AG04449 (cell line): ENCODE measurements at regions not wholly inside any gene's neighbourhood (a gene's known extent, or its start where the extent isn't known, plus 50 kb on each side); places are given as distances from the start of the nearest gene placed in this dataset.

Source experiments
- CTCF ChIA-PET: fragments of 350-600 bp; formaldehyde crosslinking; extraction: SDS; loops from one replicate; lab custom pipeline; 2021; ENCODE audit warnings: antibody characterized with exemption; lab: Yijun Ruan, JAX
- POLR2A ChIA-PET: fragments of 400-600, 350-600 bp; formaldehyde crosslinking; extraction: SDS; loops from one replicate; lab custom pipeline; 2020; ENCODE audit warnings: antibody characterized with exemption, inconsistent platforms; lab: Yijun Ruan, JAX
- DNase-seq: peaks from one replicate; pipeline ENCODE4 v3.0.0-alpha.2; 2010; ENCODE audit warnings: low read depth, low spot score
- H3K4me3 ChIP-seq: 2 replicates; pipeline ENCODE4 v1.5.1; 2011; ENCODE audit warnings: low read depth, mild to moderate bottlenecking, control low read depth, low read length
- TF ChIP-seq, protein P1 (sequence below): IDR thresholded peaks from one replicate; pipeline ENCODE4 v1.5.1; 2011; ENCODE audit warnings: mild to moderate bottlenecking, moderate library complexity, low read length, control low read depth, inconsistent platforms; ENCODE audit not compliant: insufficient read depth; ENCODE audit errors: missing control alignments

DNA sequence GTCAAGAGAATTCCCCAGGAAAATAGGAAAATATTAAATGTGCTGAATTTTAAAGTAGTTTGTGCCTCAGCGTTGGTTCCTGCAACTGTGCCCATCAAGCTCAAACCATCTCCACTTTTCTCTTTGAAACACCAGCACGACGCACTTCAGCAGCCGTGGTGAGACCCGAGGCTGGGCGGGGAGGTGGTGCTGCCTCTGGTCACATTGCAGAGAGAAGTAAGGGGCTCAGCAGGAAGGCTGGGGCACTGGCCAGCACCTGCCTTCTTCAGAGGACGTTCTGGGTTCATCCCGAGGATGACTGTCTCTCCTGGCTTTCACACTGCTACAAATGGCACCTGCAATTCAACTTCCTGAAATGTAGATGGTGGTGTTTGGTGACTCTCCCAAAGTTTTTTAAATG, 323.7 kb upstream of the SALL3 start:
- ChIA-PET POLR2A (no interaction called here), CTCF (no interaction called here)
- TF ChIP-seq, protein P1, sequence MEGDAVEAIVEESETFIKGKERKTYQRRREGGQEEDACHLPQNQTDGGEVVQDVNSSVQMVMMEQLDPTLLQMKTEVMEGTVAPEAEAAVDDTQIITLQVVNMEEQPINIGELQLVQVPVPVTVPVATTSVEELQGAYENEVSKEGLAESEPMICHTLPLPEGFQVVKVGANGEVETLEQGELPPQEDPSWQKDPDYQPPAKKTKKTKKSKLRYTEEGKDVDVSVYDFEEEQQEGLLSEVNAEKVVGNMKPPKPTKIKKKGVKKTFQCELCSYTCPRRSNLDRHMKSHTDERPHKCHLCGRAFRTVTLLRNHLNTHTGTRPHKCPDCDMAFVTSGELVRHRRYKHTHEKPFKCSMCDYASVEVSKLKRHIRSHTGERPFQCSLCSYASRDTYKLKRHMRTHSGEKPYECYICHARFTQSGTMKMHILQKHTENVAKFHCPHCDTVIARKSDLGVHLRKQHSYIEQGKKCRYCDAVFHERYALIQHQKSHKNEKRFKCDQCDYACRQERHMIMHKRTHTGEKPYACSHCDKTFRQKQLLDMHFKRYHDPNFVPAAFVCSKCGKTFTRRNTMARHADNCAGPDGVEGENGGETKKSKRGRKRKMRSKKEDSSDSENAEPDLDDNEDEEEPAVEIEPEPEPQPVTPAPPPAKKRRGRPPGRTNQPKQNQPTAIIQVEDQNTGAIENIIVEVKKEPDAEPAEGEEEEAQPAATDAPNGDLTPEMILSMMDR, result no peak
- DNase-seq, result no peak
- H3K4me3 ChIP-seq, result no peak overlapping the region

DNA sequence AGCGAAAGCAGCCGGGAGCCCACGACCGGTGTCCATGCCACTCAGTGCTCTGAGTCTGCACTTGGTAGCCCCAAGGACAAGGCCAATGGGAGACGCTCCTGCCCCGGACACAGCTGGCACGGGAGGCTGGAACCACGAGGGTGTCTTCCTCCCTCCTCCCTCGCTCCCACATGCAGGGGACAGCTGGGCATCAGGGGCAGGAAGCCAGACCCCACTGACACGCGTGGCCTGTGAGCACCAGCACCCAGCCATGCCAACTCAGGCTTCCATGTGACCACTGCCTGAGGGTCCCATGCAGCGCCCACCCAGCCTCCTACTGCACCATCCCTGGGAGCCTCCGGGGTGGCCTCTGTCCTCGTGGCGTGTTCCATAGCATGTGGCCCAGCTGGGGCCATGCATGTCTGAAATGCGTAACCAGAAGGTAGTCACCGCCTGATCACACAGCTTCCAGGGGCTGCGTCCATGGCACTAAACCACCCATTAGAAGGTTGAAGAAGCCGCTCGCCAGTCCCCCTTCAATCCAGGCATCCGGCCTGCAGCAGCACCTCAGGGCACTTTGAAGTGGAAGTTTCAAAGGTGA, 323.2 kb upstream of the SALL3 start:
- DNase-seq, result no peak
- CTCF ChIA-PET, result no interaction called here

DNA sequence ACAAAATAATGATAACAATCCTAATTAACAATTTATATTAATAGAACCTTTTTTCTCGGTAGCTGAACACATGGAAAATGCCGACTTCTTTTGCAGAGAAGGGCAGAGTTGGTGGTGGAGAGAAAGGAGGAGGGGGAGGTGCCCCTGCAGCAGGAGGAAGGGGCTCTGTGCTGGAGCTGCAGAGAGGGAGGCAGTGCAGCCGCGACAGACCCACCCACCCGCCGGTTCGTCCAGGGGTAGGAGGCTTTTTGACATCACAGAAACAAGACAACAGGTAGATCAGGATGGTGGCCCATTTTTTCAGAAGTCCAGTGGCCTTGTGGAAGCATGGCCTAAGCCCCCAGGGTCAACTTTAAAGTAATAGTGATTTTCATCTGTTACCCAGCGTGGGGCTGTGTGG, 321.1 kb upstream of the SALL3 start:
- no peak overlapping the region for H3K4me3 ChIP-seq
- POLR2A ChIA-PET, result no interaction called here
- DNase-seq, result no peak
- TF ChIP-seq, protein P1, result no peak
- CTCF ChIA-PET, result no interaction called here

More for the DNA sequence above, 323.2 kb upstream of the SALL3 start:
- H3K4me3 ChIP-seq, result no peak overlapping the region
- TF ChIP-seq, protein P1, result no peak
- POLR2A ChIA-PET, result no interaction called here

DNA sequence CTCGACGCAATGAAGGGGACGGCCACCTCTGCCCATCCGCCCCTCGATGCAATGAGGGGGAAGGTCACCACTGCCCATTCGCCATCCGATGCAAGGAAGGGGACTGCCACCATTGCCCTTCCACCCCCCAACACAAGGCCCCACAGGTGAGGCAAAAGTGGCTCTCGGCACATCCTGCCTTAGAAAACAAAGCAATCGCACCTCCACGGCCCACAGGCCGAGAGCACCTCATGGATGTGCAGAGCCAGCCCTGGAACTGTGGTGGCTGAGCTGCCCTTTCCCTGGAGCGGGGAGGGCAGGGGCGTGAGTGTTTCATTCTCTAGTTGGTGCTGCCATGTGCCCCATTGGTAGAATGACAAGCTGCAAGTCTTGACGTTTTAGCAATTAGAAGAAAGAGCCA, 320.6 kb upstream of the SALL3 start:
- ChIA-PET POLR2A (no interaction called here), CTCF (no interaction called here)
- TF ChIP-seq, protein P1, result no peak
- no peak for DNase-seq
- no peak overlapping the region for H3K4me3 ChIP-seq

DNA sequence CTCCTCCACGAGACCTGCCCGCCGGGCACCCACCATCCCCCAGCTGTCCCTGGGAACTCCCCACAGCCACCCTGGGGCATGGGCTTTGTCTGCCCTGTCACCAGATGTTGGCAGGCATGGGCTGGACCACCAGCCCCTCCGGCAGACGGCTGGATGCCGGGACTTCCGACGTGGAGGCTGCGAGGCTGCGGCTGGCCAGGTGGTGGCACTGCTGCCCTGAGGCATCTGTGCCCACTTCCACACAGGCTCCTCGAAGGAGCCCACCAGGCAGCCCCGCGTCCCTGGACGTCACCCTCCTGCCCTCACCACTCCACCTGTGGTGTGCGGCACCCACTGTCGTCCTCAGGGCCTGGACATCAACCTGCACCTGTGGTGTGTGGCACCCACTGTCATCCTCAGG, 319.9 kb upstream of the SALL3 start:
- CTCF ChIA-PET, result no interaction called here
- TF ChIP-seq, protein P1, result no peak
- POLR2A ChIA-PET, result no interaction called here
- no peak overlapping the region for H3K4me3 ChIP-seq
- DNase-seq, result no peak

DNA sequence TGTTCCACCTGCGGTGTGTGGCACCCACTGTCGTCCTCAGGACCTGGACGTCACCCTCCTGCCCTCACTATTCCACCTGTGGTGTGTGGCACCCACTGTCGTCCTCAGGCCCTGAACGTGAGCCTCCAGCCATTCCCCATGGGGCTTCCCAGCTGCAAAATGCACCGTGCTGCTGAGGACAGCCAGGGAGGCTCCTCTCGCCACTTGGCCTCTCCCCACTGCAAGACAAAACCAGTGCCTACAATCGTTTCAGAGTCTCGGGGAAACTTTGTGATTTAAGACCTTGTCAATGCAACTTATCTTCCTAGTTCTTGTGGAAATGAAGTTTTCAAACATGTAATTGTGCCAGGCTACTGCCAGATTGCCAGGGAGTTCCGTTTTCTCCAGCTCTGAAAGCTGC, 319.3 kb upstream of the SALL3 start:
- TF ChIP-seq, protein P1, result no peak
- CTCF ChIA-PET, result no interaction called here

More for the DNA sequence above, 319.3 kb upstream of the SALL3 start:
- POLR2A ChIA-PET, result no interaction called here
- DNase-seq, result no peak
- no peak overlapping the region for H3K4me3 ChIP-seq
